NB4 (cell line): ENCODE measurements at regions not wholly inside any gene's neighbourhood (a gene's known extent, or its start where the extent isn't known, plus 50 kb on each side); places are given as distances from the start of the nearest gene placed in this dataset.

Experiments used
- MYC ChIP-seq: IDR thresholded peaks from 2 replicates; pipeline ENCODE4 v1.6.1; 2011; ENCODE audit warnings: low read depth, low read length
- POLR2A ChIP-seq: IDR thresholded peaks from 2 replicates; pipeline ENCODE4 v1.6.1; 2011; ENCODE audit warnings: mild to moderate bottlenecking; ENCODE audit not compliant: insufficient read length; ENCODE audit errors: extremely low read depth
- TF ChIP-seq, protein P1 (sequence below): IDR thresholded peaks from one replicate; pipeline ENCODE4 v1.5.1; 2012; ENCODE audit warnings: low read depth, low read length
- TF ChIP-seq, protein P2 (sequence below): IDR thresholded peaks from 2 replicates; pipeline ENCODE4 v1.6.1; 2011; ENCODE audit warnings: low read depth, low read length

DNA sequence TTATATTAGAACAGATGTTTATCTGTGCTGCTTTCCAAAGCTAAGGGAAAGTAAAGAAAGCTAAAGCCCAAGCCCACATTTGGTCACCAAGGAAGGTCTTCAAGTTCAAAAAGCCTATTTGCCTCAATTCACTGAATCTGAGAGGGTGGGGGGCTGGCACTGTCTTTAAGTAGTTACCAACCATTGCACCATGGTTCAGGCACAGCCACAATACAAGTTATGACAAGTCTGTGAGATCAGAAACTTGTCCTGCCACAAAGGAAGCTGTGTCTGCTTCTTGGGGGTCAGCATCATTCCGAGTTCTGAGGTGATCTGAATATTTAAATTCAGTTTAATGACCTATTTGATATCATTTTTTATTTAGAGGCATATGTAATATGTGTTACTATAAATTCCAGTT, 78.3 kb upstream of the OPRM1 start:
- TF ChIP-seq, protein P1, sequence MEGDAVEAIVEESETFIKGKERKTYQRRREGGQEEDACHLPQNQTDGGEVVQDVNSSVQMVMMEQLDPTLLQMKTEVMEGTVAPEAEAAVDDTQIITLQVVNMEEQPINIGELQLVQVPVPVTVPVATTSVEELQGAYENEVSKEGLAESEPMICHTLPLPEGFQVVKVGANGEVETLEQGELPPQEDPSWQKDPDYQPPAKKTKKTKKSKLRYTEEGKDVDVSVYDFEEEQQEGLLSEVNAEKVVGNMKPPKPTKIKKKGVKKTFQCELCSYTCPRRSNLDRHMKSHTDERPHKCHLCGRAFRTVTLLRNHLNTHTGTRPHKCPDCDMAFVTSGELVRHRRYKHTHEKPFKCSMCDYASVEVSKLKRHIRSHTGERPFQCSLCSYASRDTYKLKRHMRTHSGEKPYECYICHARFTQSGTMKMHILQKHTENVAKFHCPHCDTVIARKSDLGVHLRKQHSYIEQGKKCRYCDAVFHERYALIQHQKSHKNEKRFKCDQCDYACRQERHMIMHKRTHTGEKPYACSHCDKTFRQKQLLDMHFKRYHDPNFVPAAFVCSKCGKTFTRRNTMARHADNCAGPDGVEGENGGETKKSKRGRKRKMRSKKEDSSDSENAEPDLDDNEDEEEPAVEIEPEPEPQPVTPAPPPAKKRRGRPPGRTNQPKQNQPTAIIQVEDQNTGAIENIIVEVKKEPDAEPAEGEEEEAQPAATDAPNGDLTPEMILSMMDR = no peak
- TF ChIP-seq, protein P2, sequence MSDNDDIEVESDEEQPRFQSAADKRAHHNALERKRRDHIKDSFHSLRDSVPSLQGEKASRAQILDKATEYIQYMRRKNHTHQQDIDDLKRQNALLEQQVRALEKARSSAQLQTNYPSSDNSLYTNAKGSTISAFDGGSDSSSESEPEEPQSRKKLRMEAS = no peak
- no peak for TF ChIP-seq MYC
- no peak for TF ChIP-seq POLR2A
